ENCODE measurements at regions not wholly inside any gene's neighbourhood (a gene's known extent, or its start where the extent isn't known, plus 50 kb on each side); places are given as distances from the start of the nearest gene placed in this dataset.

GRCh38 chr1:234997896-234998741, 130.5 kb downstream of the TOMM20 start:
- no peak for TF ChIP-seq CTCF (IDR thresholded peaks at IDR 0.05; ENCODE audit: poor library complexity, severe bottlenecking)
- ATAC-seq (ENCODE audit: low read depth), result peak; percentile 85
- Histone ChIP-seq H3K4me1 (ENCODE audit: insufficient read depth, poor library complexity, severe bottlenecking) (peaks cover 26% of the 10 kb centered on the region), H3K4me3 (ENCODE audit: severe bottlenecking) (no peak overlapping the region), H3K27me3 (ENCODE audit: insufficient read depth, poor library complexity, severe bottlenecking) (no peaks in the 10 kb centered on the region), H3K36me3 (ENCODE audit: low read depth) (no peaks in the 10 kb centered on the region), H3K9me3 (ENCODE audit: severe bottlenecking) (no peaks in the 10 kb centered on the region), H3K27ac (ENCODE audit: poor library complexity, severe bottlenecking) (peak overlapping the region; percentile 94)
- peak; percentile 94 for DNase-seq (ENCODE audit: low spot score)

GRCh38 chr1:234997201-234997895, 131.3 kb downstream of the TOMM20 start:
- no peaks in the 10 kb centered on the region for H3K9me3 ChIP-seq (ENCODE audit: severe bottlenecking)
- ATAC-seq (ENCODE audit: low read depth) (peak; percentile 66), DNase-seq (ENCODE audit: low spot score) (peak; percentile 97)
- no peaks in the 10 kb centered on the region for H3K27me3 ChIP-seq (ENCODE audit: insufficient read depth, poor library complexity, severe bottlenecking)
- no peak for TF ChIP-seq CTCF (IDR thresholded peaks at IDR 0.05; ENCODE audit: poor library complexity, severe bottlenecking)
- H3K4me3 ChIP-seq (ENCODE audit: severe bottlenecking), result no peak overlapping the region
- H3K4me1 ChIP-seq (ENCODE audit: insufficient read depth, poor library complexity, severe bottlenecking), result peaks cover 26% of the 10 kb centered on the region
- peak overlapping the region; percentile 94 for H3K27ac ChIP-seq (ENCODE audit: poor library complexity, severe bottlenecking)
- no peaks in the 10 kb centered on the region for H3K36me3 ChIP-seq (ENCODE audit: low read depth)

- no peak for DNase-seq (ENCODE audit: low spot score)
- peak overlapping the region; percentile 94 for H3K27ac ChIP-seq (ENCODE audit: poor library complexity, severe bottlenecking)
- H3K4me3 ChIP-seq (ENCODE audit: severe bottlenecking), result no peak overlapping the region
- no peaks in the 10 kb centered on the region for H3K9me3 ChIP-seq (ENCODE audit: severe bottlenecking)
- no peaks in the 10 kb centered on the region for H3K36me3 ChIP-seq (ENCODE audit: low read depth)
- no peak for TF ChIP-seq CTCF (IDR thresholded peaks at IDR 0.05; ENCODE audit: poor library complexity, severe bottlenecking)
- peaks cover 26% of the 10 kb centered on the region for H3K4me1 ChIP-seq (ENCODE audit: insufficient read depth, poor library complexity, severe bottlenecking)
- ATAC-seq (ENCODE audit: low read depth), result no peak
- no peaks in the 10 kb centered on the region for H3K27me3 ChIP-seq (ENCODE audit: insufficient read depth, poor library complexity, severe bottlenecking)
Measured at GRCh38 chr1:234996245-234996757, 132.3 kb downstream of the TOMM20 start.

- no peak for DNase-seq (ENCODE audit: low spot score)
- Histone ChIP-seq H3K9me3 (ENCODE audit: severe bottlenecking) (no peaks in the 10 kb centered on the region), H3K4me1 (ENCODE audit: insufficient read depth, poor library complexity, severe bottlenecking) (peaks cover 26% of the 10 kb centered on the region), H3K4me3 (ENCODE audit: severe bottlenecking) (no peak overlapping the region), H3K36me3 (ENCODE audit: low read depth) (no peaks in the 10 kb centered on the region), H3K27me3 (ENCODE audit: insufficient read depth, poor library complexity, severe bottlenecking) (no peaks in the 10 kb centered on the region), H3K27ac (ENCODE audit: poor library complexity, severe bottlenecking) (no peak overlapping the region)
- no peak for ATAC-seq (ENCODE audit: low read depth)
- no peak for TF ChIP-seq CTCF (IDR thresholded peaks at IDR 0.05; ENCODE audit: poor library complexity, severe bottlenecking)
Measured at GRCh38 chr1:234994436-234995295, 134.0 kb downstream of the TOMM20 start.
